ENCODE measurements at regions not wholly inside any gene's neighbourhood (a gene's known extent, or its start where the extent isn't known, plus 50 kb on each side); places are given as distances from the start of the nearest gene placed in this dataset.

- Histone ChIP-seq H3K9me3 (ENCODE audit: low read depth) (no peaks in the 10 kb centered on the region), H3K4me3 (no peak overlapping the region), H3K79me2 (no peaks in the 10 kb centered on the region), H3K36me3 (replicated peaks; ENCODE audit: insufficient read depth, low read depth) (no peaks in the 10 kb centered on the region), H2AFZ (no peak overlapping the region), H3K27me3 (no peaks in the 10 kb centered on the region), H4K20me1 (ENCODE audit: insufficient read depth, poor library complexity, severe bottlenecking) (no peaks in the 10 kb centered on the region), H3K4me1 (ENCODE audit: insufficient read depth) (no peaks in the 10 kb centered on the region), H3K9me2 (replicated peaks; ENCODE audit: insufficient read depth) (no peaks in the 10 kb centered on the region), H3K4me2 (no peak overlapping the region), H3K27ac (no peak overlapping the region)
- 74% methylated on average over 8 of the region's 8 CpGs for WGBS (ENCODE audit: low lambda C conversion rate, missing lambda C conversion rate)
- no peak for DNase-seq (ENCODE audit: low spot score)
- TF ChIP-seq CTCF (IDR thresholded peaks at IDR 0.05; ENCODE audit: poor library complexity) (no peak), EZH2phosphoT487 (IDR thresholded peaks at IDR 0.05; ENCODE audit: low read depth, severe bottlenecking, unreplicated experiment) (no peak), EZH2 (IDR thresholded peaks at IDR 0.05; ENCODE audit: borderline replicate concordance) (no peak)
Observed at GRCh38 chr6:164208371-164208770, 793.9 kb downstream of the QKI start.

- Histone ChIP-seq H3K79me2 (no peaks in the 10 kb centered on the region), H3K9me2 (replicated peaks; ENCODE audit: insufficient read depth) (no peaks in the 10 kb centered on the region), H3K4me3 (no peak overlapping the region), H3K9me3 (ENCODE audit: low read depth) (no peaks in the 10 kb centered on the region), H3K27me3 (no peaks in the 10 kb centered on the region), H3K4me2 (no peak overlapping the region), H4K20me1 (ENCODE audit: insufficient read depth, poor library complexity, severe bottlenecking) (no peaks in the 10 kb centered on the region), H3K4me1 (ENCODE audit: insufficient read depth) (no peaks in the 10 kb centered on the region), H2AFZ (no peak overlapping the region), H3K27ac (no peak overlapping the region), H3K36me3 (replicated peaks; ENCODE audit: insufficient read depth, low read depth) (no peaks in the 10 kb centered on the region)
- no peak for DNase-seq (ENCODE audit: low spot score)
- TF ChIP-seq CTCF (IDR thresholded peaks at IDR 0.05; ENCODE audit: poor library complexity) (no peak), EZH2phosphoT487 (IDR thresholded peaks at IDR 0.05; ENCODE audit: low read depth, severe bottlenecking, unreplicated experiment) (no peak), EZH2 (IDR thresholded peaks at IDR 0.05; ENCODE audit: borderline replicate concordance) (no peak)
- 73% methylated on average over 2 of the region's 2 CpGs for WGBS (ENCODE audit: low lambda C conversion rate, missing lambda C conversion rate)
Observed at GRCh38 chr6:164206807-164207423, 792.4 kb downstream of the QKI start.

GRCh38 chr6:164200071-164200470 lies 785.6 kb downstream of the QKI start:
- Histone ChIP-seq H3K36me3 (replicated peaks; ENCODE audit: insufficient read depth, low read depth) (no peaks in the 10 kb centered on the region), H2AFZ (no peak overlapping the region), H3K9me2 (replicated peaks; ENCODE audit: insufficient read depth) (no peaks in the 10 kb centered on the region), H3K4me3 (no peak overlapping the region), H3K27ac (no peak overlapping the region), H3K27me3 (no peaks in the 10 kb centered on the region), H4K20me1 (ENCODE audit: insufficient read depth, poor library complexity, severe bottlenecking) (no peaks in the 10 kb centered on the region), H3K79me2 (no peaks in the 10 kb centered on the region), H3K4me1 (ENCODE audit: insufficient read depth) (no peaks in the 10 kb centered on the region), H3K9me3 (ENCODE audit: low read depth) (no peaks in the 10 kb centered on the region), H3K4me2 (no peak overlapping the region)
- no peak for DNase-seq (ENCODE audit: low spot score)
- TF ChIP-seq CTCF (IDR thresholded peaks at IDR 0.05; ENCODE audit: poor library complexity): no peak
- TF ChIP-seq EZH2phosphoT487 (IDR thresholded peaks at IDR 0.05; ENCODE audit: low read depth, severe bottlenecking, unreplicated experiment): no peak
- no peak for TF ChIP-seq EZH2 (IDR thresholded peaks at IDR 0.05; ENCODE audit: borderline replicate concordance)
- WGBS (ENCODE audit: low lambda C conversion rate, missing lambda C conversion rate): 92% methylated on average over 1 of the region's 1 CpG

GRCh38 chr6:164195942-164196281 lies 781.4 kb downstream of the QKI start:
- Histone ChIP-seq H3K4me2 (no peak overlapping the region), H3K4me1 (ENCODE audit: insufficient read depth) (no peaks in the 10 kb centered on the region), H3K27ac (no peak overlapping the region), H2AFZ (no peak overlapping the region), H4K20me1 (ENCODE audit: insufficient read depth, poor library complexity, severe bottlenecking) (no peaks in the 10 kb centered on the region), H3K36me3 (replicated peaks; ENCODE audit: insufficient read depth, low read depth) (no peaks in the 10 kb centered on the region), H3K79me2 (no peaks in the 10 kb centered on the region), H3K4me3 (no peak overlapping the region), H3K9me2 (replicated peaks; ENCODE audit: insufficient read depth) (no peaks in the 10 kb centered on the region), H3K9me3 (ENCODE audit: low read depth) (no peaks in the 10 kb centered on the region), H3K27me3 (no peaks in the 10 kb centered on the region)
- no peak for DNase-seq (ENCODE audit: low spot score)
- no peak for TF ChIP-seq CTCF (IDR thresholded peaks at IDR 0.05; ENCODE audit: poor library complexity)
- TF ChIP-seq EZH2phosphoT487 (IDR thresholded peaks at IDR 0.05; ENCODE audit: low read depth, severe bottlenecking, unreplicated experiment): no peak
- no peak for TF ChIP-seq EZH2 (IDR thresholded peaks at IDR 0.05; ENCODE audit: borderline replicate concordance)
- WGBS (ENCODE audit: low lambda C conversion rate, missing lambda C conversion rate): 71% methylated on average over 1 of the region's 1 CpG
